ENCODE measurements at regions not wholly inside any gene's neighbourhood (a gene's known extent, or its start where the extent isn't known, plus 50 kb on each side); places are given as distances from the start of the nearest gene placed in this dataset.

DNA sequence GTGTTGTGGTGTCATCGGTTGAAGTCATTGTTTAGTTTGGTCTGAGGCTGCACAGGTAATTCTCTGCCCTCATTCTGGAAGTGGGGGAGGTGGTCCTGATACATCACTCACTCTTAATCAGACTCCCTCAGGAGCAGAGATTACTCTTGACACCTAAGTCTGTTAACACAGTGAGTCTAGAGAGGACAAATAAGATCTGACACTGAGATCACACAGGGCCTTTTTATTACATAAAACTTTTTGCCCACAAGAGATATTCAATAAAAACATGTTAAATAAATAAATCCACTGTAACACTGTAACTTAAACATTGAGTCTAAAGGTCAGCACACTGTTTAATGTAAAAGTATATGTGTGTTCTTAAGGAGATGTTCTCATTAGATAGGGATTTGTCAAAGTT lies 57.1 kb upstream of the MBNL1 start:
- ChIA-PET RAD21 (ENCODE audit: low non-redundant PET in 1 of 2, low total read pairs in 2 of 2, uncharacterized antibody in 2 of 2, unreplicated experiment in 2 of 2) (no interaction called here), CTCF (no interaction called here), POLR2A (no interaction called here)
- intact Hi-C loops (cut with micrococcal nuclease): no loop called here
- H3K36me3 ChIP-seq (ENCODE audit: control insufficient read depth in 1 of 2, insufficient read depth in 2 of 2, low read length in 2 of 2): no peaks in the 10 kb centered on the region
- no peak overlapping the region for H3K27ac ChIP-seq (ENCODE audit: low read depth, low read length)
- ATAC-seq (no peak), DNase-seq (ENCODE audit: low read depth, low spot score) (no peak)
- H4K20me1 ChIP-seq (ENCODE audit: insufficient read depth): no peaks in the 10 kb centered on the region
- no peaks in the 10 kb centered on the region for H3K79me2 ChIP-seq (ENCODE audit: insufficient read depth, low read length)
- no peaks in the 10 kb centered on the region for H3K9me3 ChIP-seq (ENCODE audit: control insufficient read depth in 1 of 2, insufficient read depth in 1 of 2, low read depth in 1 of 2, low read length in 2 of 2)
- H3K4me3 ChIP-seq (replicated peaks in 1 of 2; ENCODE audit: low read depth in 1 of 2, low read length in 2 of 2): no peak overlapping the region
- H3K9me2 ChIP-seq (ENCODE audit: insufficient read depth): no peaks in the 10 kb centered on the region
- TF ChIP-seq RAD21 (IDR thresholded peaks at IDR 0.05; ENCODE audit: low read depth) (no peak), SIN3A (IDR thresholded peaks at IDR 0.05; ENCODE audit: low read depth) (no peak), POLR2A (IDR thresholded peaks at IDR 0.05; ENCODE audit: borderline replicate concordance, extremely low read depth, insufficient read depth, insufficient read length) (no peak), EZH2 (IDR thresholded peaks at IDR 0.05) (no peak), EGR1 (IDR thresholded peaks at IDR 0.05; ENCODE audit: low read depth) (no peak), FOSL1 (IDR thresholded peaks at IDR 0.05; ENCODE audit: low read depth) (no peak)
- TF ChIP-seq, protein P1, sequence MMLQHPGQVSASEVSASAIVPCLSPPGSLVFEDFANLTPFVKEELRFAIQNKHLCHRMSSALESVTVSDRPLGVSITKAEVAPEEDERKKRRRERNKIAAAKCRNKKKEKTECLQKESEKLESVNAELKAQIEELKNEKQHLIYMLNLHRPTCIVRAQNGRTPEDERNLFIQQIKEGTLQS (IDR thresholded peaks at IDR 0.05): no peak
- TF ChIP-seq, protein P2, sequence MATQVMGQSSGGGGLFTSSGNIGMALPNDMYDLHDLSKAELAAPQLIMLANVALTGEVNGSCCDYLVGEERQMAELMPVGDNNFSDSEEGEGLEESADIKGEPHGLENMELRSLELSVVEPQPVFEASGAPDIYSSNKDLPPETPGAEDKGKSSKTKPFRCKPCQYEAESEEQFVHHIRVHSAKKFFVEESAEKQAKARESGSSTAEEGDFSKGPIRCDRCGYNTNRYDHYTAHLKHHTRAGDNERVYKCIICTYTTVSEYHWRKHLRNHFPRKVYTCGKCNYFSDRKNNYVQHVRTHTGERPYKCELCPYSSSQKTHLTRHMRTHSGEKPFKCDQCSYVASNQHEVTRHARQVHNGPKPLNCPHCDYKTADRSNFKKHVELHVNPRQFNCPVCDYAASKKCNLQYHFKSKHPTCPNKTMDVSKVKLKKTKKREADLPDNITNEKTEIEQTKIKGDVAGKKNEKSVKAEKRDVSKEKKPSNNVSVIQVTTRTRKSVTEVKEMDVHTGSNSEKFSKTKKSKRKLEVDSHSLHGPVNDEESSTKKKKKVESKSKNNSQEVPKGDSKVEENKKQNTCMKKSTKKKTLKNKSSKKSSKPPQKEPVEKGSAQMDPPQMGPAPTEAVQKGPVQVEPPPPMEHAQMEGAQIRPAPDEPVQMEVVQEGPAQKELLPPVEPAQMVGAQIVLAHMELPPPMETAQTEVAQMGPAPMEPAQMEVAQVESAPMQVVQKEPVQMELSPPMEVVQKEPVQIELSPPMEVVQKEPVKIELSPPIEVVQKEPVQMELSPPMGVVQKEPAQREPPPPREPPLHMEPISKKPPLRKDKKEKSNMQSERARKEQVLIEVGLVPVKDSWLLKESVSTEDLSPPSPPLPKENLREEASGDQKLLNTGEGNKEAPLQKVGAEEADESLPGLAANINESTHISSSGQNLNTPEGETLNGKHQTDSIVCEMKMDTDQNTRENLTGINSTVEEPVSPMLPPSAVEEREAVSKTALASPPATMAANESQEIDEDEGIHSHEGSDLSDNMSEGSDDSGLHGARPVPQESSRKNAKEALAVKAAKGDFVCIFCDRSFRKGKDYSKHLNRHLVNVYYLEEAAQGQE (IDR thresholded peaks at IDR 0.05; ENCODE audit: low read depth): no peak
- TF ChIP-seq, protein P3, sequence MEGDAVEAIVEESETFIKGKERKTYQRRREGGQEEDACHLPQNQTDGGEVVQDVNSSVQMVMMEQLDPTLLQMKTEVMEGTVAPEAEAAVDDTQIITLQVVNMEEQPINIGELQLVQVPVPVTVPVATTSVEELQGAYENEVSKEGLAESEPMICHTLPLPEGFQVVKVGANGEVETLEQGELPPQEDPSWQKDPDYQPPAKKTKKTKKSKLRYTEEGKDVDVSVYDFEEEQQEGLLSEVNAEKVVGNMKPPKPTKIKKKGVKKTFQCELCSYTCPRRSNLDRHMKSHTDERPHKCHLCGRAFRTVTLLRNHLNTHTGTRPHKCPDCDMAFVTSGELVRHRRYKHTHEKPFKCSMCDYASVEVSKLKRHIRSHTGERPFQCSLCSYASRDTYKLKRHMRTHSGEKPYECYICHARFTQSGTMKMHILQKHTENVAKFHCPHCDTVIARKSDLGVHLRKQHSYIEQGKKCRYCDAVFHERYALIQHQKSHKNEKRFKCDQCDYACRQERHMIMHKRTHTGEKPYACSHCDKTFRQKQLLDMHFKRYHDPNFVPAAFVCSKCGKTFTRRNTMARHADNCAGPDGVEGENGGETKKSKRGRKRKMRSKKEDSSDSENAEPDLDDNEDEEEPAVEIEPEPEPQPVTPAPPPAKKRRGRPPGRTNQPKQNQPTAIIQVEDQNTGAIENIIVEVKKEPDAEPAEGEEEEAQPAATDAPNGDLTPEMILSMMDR (IDR thresholded peaks at IDR 0.05 in 2 of 3, conservative IDR thresholded peaks at IDR 0.05 in 1 of 3; ENCODE audit: borderline replicate concordance in 1 of 3, insufficient read depth in 1 of 3, low read depth in 2 of 3, low read length in 2 of 3): no peak
- H3K27me3 ChIP-seq (ENCODE audit: insufficient read depth, low read length): no peaks in the 10 kb centered on the region
- H2AFZ ChIP-seq (ENCODE audit: low read depth, low read length, poor library complexity, severe bottlenecking): no peak overlapping the region
- no peak overlapping the region for H3K9ac ChIP-seq (ENCODE audit: low read length)
- no TSS peak for BruUV-seq (replicated peaks)
- H3K4me1 ChIP-seq (ENCODE audit: control insufficient read depth in 1 of 2, insufficient read depth in 2 of 2, low read length in 2 of 2): peaks cover 0 to 5% of the 10 kb centered on the region in 2 experiments; a peak in 1 of 4 replicates
- no peak overlapping the region for H3K4me2 ChIP-seq (ENCODE audit: low read length)

Data from HCT116 (cell line).